ENCODE measurements at regions not wholly inside any gene's neighbourhood (a gene's known extent, or its start where the extent isn't known, plus 50 kb on each side); places are given as distances from the start of the nearest gene placed in this dataset.
"Not testable (repeated sequence)": the region's sequence is repeated elsewhere in the genome, so short reads cannot be mapped to it uniquely, and the experiment has no call there.

GRCh38 chr5:131001507-131001906, 163.5 kb downstream of the HINT1 start:
- no peaks in the 10 kb centered on the region for H3K4me1 ChIP-seq (ENCODE audit: control extremely low read depth in 1 of 4, control insufficient read depth in 4 of 4, insufficient read depth in 4 of 4, low read length in 3 of 4)
- no peak overlapping the region for H3K4me3 ChIP-seq (ENCODE audit: control insufficient read depth in 1 of 7, extremely low read depth in 1 of 7, insufficient read depth in 4 of 7, low read depth in 2 of 7, low read length in 6 of 7)
- DNase-seq = no peak
- no peaks in the 10 kb centered on the region for H3K9me3 ChIP-seq (ENCODE audit: control extremely low read depth in 1 of 5, control insufficient read depth in 4 of 5, insufficient read depth in 2 of 5, low read depth in 1 of 5, low read length in 4 of 5)
- H3K27ac ChIP-seq (ENCODE audit: insufficient read depth in 1 of 2, low read depth in 1 of 2, low read length in 2 of 2, poor library complexity in 1 of 2, severe bottlenecking in 2 of 2) = no peak overlapping the region
- ChIA-PET POLR2A (no interaction called here), CTCF (interaction anchor here (1.9 kb wide), 1 partner anchor 1230 kb away, joined by 4 read pairs; no protein-coding TSS in a partner anchor)
- no peaks in the 10 kb centered on the region for H3K36me3 ChIP-seq (ENCODE audit: control insufficient read depth in 4 of 4, insufficient read depth in 4 of 4, low read length in 3 of 4)
- WGBS (ENCODE audit: insufficient coverage) = 100% methylated on average over 1 of the region's 1 CpG
- no peaks in the 10 kb centered on the region for H3K27me3 ChIP-seq (replicated peaks in 2 of 5; ENCODE audit: control insufficient read depth in 4 of 5, insufficient read depth in 5 of 5, low read length in 4 of 5)

GRCh38 chr5:131000289-131000688, 164.8 kb downstream of the HINT1 start:
- no peaks in the 10 kb centered on the region for H3K27me3 ChIP-seq (replicated peaks in 2 of 5; ENCODE audit: control insufficient read depth in 4 of 5, insufficient read depth in 5 of 5, low read length in 4 of 5)
- no peak overlapping the region for H3K4me3 ChIP-seq (ENCODE audit: control insufficient read depth in 1 of 7, extremely low read depth in 1 of 7, insufficient read depth in 4 of 7, low read depth in 2 of 7, low read length in 6 of 7)
- H3K4me1 ChIP-seq (ENCODE audit: control extremely low read depth in 1 of 4, control insufficient read depth in 4 of 4, insufficient read depth in 4 of 4, low read length in 3 of 4) = no peaks in the 10 kb centered on the region
- H3K9me3 ChIP-seq (ENCODE audit: control extremely low read depth in 1 of 5, control insufficient read depth in 4 of 5, insufficient read depth in 2 of 5, low read depth in 1 of 5, low read length in 4 of 5) = no peaks in the 10 kb centered on the region
- H3K27ac ChIP-seq (ENCODE audit: insufficient read depth in 1 of 2, low read depth in 1 of 2, low read length in 2 of 2, poor library complexity in 1 of 2, severe bottlenecking in 2 of 2) = no peak overlapping the region
- no peaks in the 10 kb centered on the region for H3K36me3 ChIP-seq (ENCODE audit: control insufficient read depth in 4 of 4, insufficient read depth in 4 of 4, low read length in 3 of 4)
- ChIA-PET CTCF (no interaction called here), POLR2A (no interaction called here)
- DNase-seq = no peak

GRCh38 chr5:130996720-130997119, 168.3 kb downstream of the HINT1 start:
- H3K9me3 ChIP-seq (ENCODE audit: control extremely low read depth in 1 of 5, control insufficient read depth in 4 of 5, insufficient read depth in 2 of 5, low read depth in 1 of 5, low read length in 4 of 5); CTCF ChIA-PET; H3K27me3 ChIP-seq (replicated peaks in 2 of 5; ENCODE audit: control insufficient read depth in 4 of 5, insufficient read depth in 5 of 5, low read length in 4 of 5); H3K4me3 ChIP-seq (ENCODE audit: control insufficient read depth in 1 of 7, extremely low read depth in 1 of 7, insufficient read depth in 4 of 7, low read depth in 2 of 7, low read length in 6 of 7); H3K27ac ChIP-seq (ENCODE audit: insufficient read depth in 1 of 2, low read depth in 1 of 2, low read length in 2 of 2, poor library complexity in 1 of 2, severe bottlenecking in 2 of 2); DNase-seq; H3K4me1 ChIP-seq (ENCODE audit: control extremely low read depth in 1 of 4, control insufficient read depth in 4 of 4, insufficient read depth in 4 of 4, low read length in 3 of 4); H3K36me3 ChIP-seq (ENCODE audit: control insufficient read depth in 4 of 4, insufficient read depth in 4 of 4, low read length in 3 of 4); POLR2A ChIA-PET: not testable (repeated sequence)

GRCh38 chr5:130995851-130996250, 169.2 kb downstream of the HINT1 start:
- H3K27ac ChIP-seq (ENCODE audit: insufficient read depth in 1 of 2, low read depth in 1 of 2, low read length in 2 of 2, poor library complexity in 1 of 2, severe bottlenecking in 2 of 2) = no peak overlapping the region
- H3K36me3 ChIP-seq (ENCODE audit: control insufficient read depth in 4 of 4, insufficient read depth in 4 of 4, low read length in 3 of 4) = no peaks in the 10 kb centered on the region
- peaks cover 0 to 2% (median 0%) of the 10 kb centered on the region in 5 experiments for H3K9me3 ChIP-seq (ENCODE audit: control extremely low read depth in 1 of 5, control insufficient read depth in 4 of 5, insufficient read depth in 2 of 5, low read depth in 1 of 5, low read length in 4 of 5)
- H3K27me3 ChIP-seq (replicated peaks in 2 of 5; ENCODE audit: control insufficient read depth in 4 of 5, insufficient read depth in 5 of 5, low read length in 4 of 5) = no peaks in the 10 kb centered on the region
- ChIA-PET CTCF (interaction anchor here (1.0 kb wide), 1 partner anchor 10 kb away, joined by 4 read pairs; no protein-coding TSS in a partner anchor), POLR2A (no interaction called here)
- no peaks in the 10 kb centered on the region for H3K4me1 ChIP-seq (ENCODE audit: control extremely low read depth in 1 of 4, control insufficient read depth in 4 of 4, insufficient read depth in 4 of 4, low read length in 3 of 4)
- H3K4me3 ChIP-seq (ENCODE audit: control insufficient read depth in 1 of 7, extremely low read depth in 1 of 7, insufficient read depth in 4 of 7, low read depth in 2 of 7, low read length in 6 of 7) = no peak overlapping the region
- WGBS (ENCODE audit: insufficient coverage) = 99% methylated on average over 23 of the region's 23 CpGs
- DNase-seq = no peak

- DNase-seq = no peak
- 99% methylated on average over 12 of the region's 16 CpGs for WGBS (ENCODE audit: insufficient coverage)
These were observed 169.9 kb downstream of the HINT1 start for GRCh38 chr5:130995254-130995515.

GRCh38 chr5:130994496-130995253, 170.4 kb downstream of the HINT1 start:
- Histone ChIP-seq H3K4me1 (ENCODE audit: control extremely low read depth in 1 of 4, control insufficient read depth in 4 of 4, insufficient read depth in 4 of 4, low read length in 3 of 4) (no peaks in the 10 kb centered on the region), H3K36me3 (ENCODE audit: control insufficient read depth in 4 of 4, insufficient read depth in 4 of 4, low read length in 3 of 4) (no peaks in the 10 kb centered on the region), H3K4me3 (ENCODE audit: control insufficient read depth in 1 of 7, extremely low read depth in 1 of 7, insufficient read depth in 4 of 7, low read depth in 2 of 7, low read length in 6 of 7) (no peak overlapping the region), H3K27me3 (replicated peaks in 2 of 5; ENCODE audit: control insufficient read depth in 4 of 5, insufficient read depth in 5 of 5, low read length in 4 of 5) (peaks cover 0 to 2% (median 0%) of the 10 kb centered on the region in 5 experiments), H3K9me3 (ENCODE audit: control extremely low read depth in 1 of 5, control insufficient read depth in 4 of 5, insufficient read depth in 2 of 5, low read depth in 1 of 5, low read length in 4 of 5) (peaks cover 0 to 2% (median 0%) of the 10 kb centered on the region in 5 experiments), H3K27ac (ENCODE audit: insufficient read depth in 1 of 2, low read depth in 1 of 2, low read length in 2 of 2, poor library complexity in 1 of 2, severe bottlenecking in 2 of 2) (no peak overlapping the region)
- POLR2A ChIA-PET = no interaction called here
- WGBS (ENCODE audit: insufficient coverage) = 95% methylated on average over 35 of the region's 40 CpGs
- CTCF ChIA-PET = no interaction called here
- DNase-seq = no peak

More at GRCh38 chr5:130995254-130995515, 169.9 kb downstream of the HINT1 start:
- H3K4me3 ChIP-seq (ENCODE audit: control insufficient read depth in 1 of 7, extremely low read depth in 1 of 7, insufficient read depth in 4 of 7, low read depth in 2 of 7, low read length in 6 of 7) = no peak overlapping the region
- no peaks in the 10 kb centered on the region for H3K4me1 ChIP-seq (ENCODE audit: control extremely low read depth in 1 of 4, control insufficient read depth in 4 of 4, insufficient read depth in 4 of 4, low read length in 3 of 4)
- H3K36me3 ChIP-seq (ENCODE audit: control insufficient read depth in 4 of 4, insufficient read depth in 4 of 4, low read length in 3 of 4) = no peaks in the 10 kb centered on the region
- H3K27me3 ChIP-seq (replicated peaks in 2 of 5; ENCODE audit: control insufficient read depth in 4 of 5, insufficient read depth in 5 of 5, low read length in 4 of 5) = peaks cover 0 to 2% (median 0%) of the 10 kb centered on the region in 5 experiments
- H3K27ac ChIP-seq (ENCODE audit: insufficient read depth in 1 of 2, low read depth in 1 of 2, low read length in 2 of 2, poor library complexity in 1 of 2, severe bottlenecking in 2 of 2) = no peak overlapping the region
- H3K9me3 ChIP-seq (ENCODE audit: control extremely low read depth in 1 of 5, control insufficient read depth in 4 of 5, insufficient read depth in 2 of 5, low read depth in 1 of 5, low read length in 4 of 5) = peaks cover 0 to 2% (median 0%) of the 10 kb centered on the region in 5 experiments
- ChIA-PET CTCF (interaction anchor here (1.0 kb wide), 1 partner anchor 11 kb away, joined by 4 read pairs; no protein-coding TSS in a partner anchor), POLR2A (no interaction called here)

- H3K9me3 ChIP-seq (ENCODE audit: control extremely low read depth in 1 of 5, control insufficient read depth in 4 of 5, insufficient read depth in 2 of 5, low read depth in 1 of 5, low read length in 4 of 5) = peaks cover 0 to 2% (median 0%) of the 10 kb centered on the region in 5 experiments
- CTCF ChIA-PET = no interaction called here
- H3K27me3 ChIP-seq (replicated peaks in 2 of 5; ENCODE audit: control insufficient read depth in 4 of 5, insufficient read depth in 5 of 5, low read length in 4 of 5) = peaks cover 0 to 2% (median 0%) of the 10 kb centered on the region in 5 experiments
- no peak overlapping the region for H3K27ac ChIP-seq (ENCODE audit: insufficient read depth in 1 of 2, low read depth in 1 of 2, low read length in 2 of 2, poor library complexity in 1 of 2, severe bottlenecking in 2 of 2)
- 0% methylated on average over 1 of the region's 1 CpG for WGBS (ENCODE audit: insufficient coverage)
- POLR2A ChIA-PET = no interaction called here
- H3K4me3 ChIP-seq (ENCODE audit: control insufficient read depth in 1 of 7, extremely low read depth in 1 of 7, insufficient read depth in 4 of 7, low read depth in 2 of 7, low read length in 6 of 7) = no peak overlapping the region
- no peak for DNase-seq
- no peaks in the 10 kb centered on the region for H3K4me1 ChIP-seq (ENCODE audit: control extremely low read depth in 1 of 4, control insufficient read depth in 4 of 4, insufficient read depth in 4 of 4, low read length in 3 of 4)
- H3K36me3 ChIP-seq (ENCODE audit: control insufficient read depth in 4 of 4, insufficient read depth in 4 of 4, low read length in 3 of 4) = no peaks in the 10 kb centered on the region
These were observed 172.4 kb downstream of the HINT1 start for GRCh38 chr5:130992621-130993020.

Measured in common myeloid progenitor, CD34-positive (primary cell).